ENCODE measurements at regions not wholly inside any gene's neighbourhood (a gene's known extent, or its start where the extent isn't known, plus 50 kb on each side); places are given as distances from the start of the nearest gene placed in this dataset.

GRCh38 chr5:1961952-1962595 is 79.3 kb upstream of the IRX4 start:
- no peak overlapping the region for H3K27ac Mint-ChIP-seq
- no peak for DNase-seq (ENCODE audit: low spot score)
- Histone ChIP-seq H3F3A (ENCODE audit: low read depth) (no peaks in the 10 kb centered on the region), H3K79me2 (ENCODE audit: low read depth) (no peaks in the 10 kb centered on the region), H3K9ac (no peak overlapping the region), H3K4me1 (peaks cover 15% of the 10 kb centered on the region), H4K20me1 (ENCODE audit: low read depth) (no peaks in the 10 kb centered on the region), H3K9me3 (ENCODE audit: low read depth) (no peaks in the 10 kb centered on the region), H2AFZ (replicated peaks) (no peak overlapping the region), H3K27me3 (no peaks in the 10 kb centered on the region), H3K4me2 (no peak overlapping the region), H3K36me3 (no peaks in the 10 kb centered on the region), H3K4me3 (no peak overlapping the region), H3K27ac (no peak overlapping the region)
- no peaks in the 10 kb centered on the region for H3K9me3 Mint-ChIP-seq
- no peak overlapping the region for H3K4me3 Mint-ChIP-seq
- TF ChIP-seq CTCF (IDR thresholded peaks at IDR 0.05), result no peak
- TF ChIP-seq EZH2 (IDR thresholded peaks at IDR 0.05), result no peak
- no peak for TF ChIP-seq EZH2phosphoT487 (IDR thresholded peaks at IDR 0.05)
- peaks cover 12% of the 10 kb centered on the region for H3K4me1 Mint-ChIP-seq
- no peaks in the 10 kb centered on the region for H3K36me3 Mint-ChIP-seq
- no peaks in the 10 kb centered on the region for H3K27me3 Mint-ChIP-seq (ENCODE audit: insufficient read depth, low read depth)

- Histone ChIP-seq H3K4me2 (no peak overlapping the region), H3K9ac (no peak overlapping the region), H3K27ac (no peak overlapping the region), H2AFZ (replicated peaks) (no peak overlapping the region), H3F3A (ENCODE audit: low read depth) (no peaks in the 10 kb centered on the region), H3K4me3 (no peak overlapping the region), H4K20me1 (ENCODE audit: low read depth) (no peaks in the 10 kb centered on the region), H3K27me3 (no peaks in the 10 kb centered on the region), H3K79me2 (ENCODE audit: low read depth) (no peaks in the 10 kb centered on the region), H3K36me3 (no peaks in the 10 kb centered on the region), H3K9me3 (ENCODE audit: low read depth) (no peaks in the 10 kb centered on the region), H3K4me1 (peaks cover 9% of the 10 kb centered on the region)
- TF ChIP-seq EZH2phosphoT487 (IDR thresholded peaks at IDR 0.05) (no peak), CTCF (IDR thresholded peaks at IDR 0.05) (no peak), EZH2 (IDR thresholded peaks at IDR 0.05) (no peak)
- H3K36me3 Mint-ChIP-seq, result no peaks in the 10 kb centered on the region
- no peak overlapping the region for H3K27ac Mint-ChIP-seq
- no peaks in the 10 kb centered on the region for H3K9me3 Mint-ChIP-seq
- no peak overlapping the region for H3K4me3 Mint-ChIP-seq
- H3K27me3 Mint-ChIP-seq (ENCODE audit: insufficient read depth, low read depth), result no peaks in the 10 kb centered on the region
- H3K4me1 Mint-ChIP-seq, result peaks cover 8% of the 10 kb centered on the region
- no peak for DNase-seq (ENCODE audit: low spot score)
These were observed 78.7 kb upstream of the IRX4 start for GRCh38 chr5:1961304-1961946.

DNA sequence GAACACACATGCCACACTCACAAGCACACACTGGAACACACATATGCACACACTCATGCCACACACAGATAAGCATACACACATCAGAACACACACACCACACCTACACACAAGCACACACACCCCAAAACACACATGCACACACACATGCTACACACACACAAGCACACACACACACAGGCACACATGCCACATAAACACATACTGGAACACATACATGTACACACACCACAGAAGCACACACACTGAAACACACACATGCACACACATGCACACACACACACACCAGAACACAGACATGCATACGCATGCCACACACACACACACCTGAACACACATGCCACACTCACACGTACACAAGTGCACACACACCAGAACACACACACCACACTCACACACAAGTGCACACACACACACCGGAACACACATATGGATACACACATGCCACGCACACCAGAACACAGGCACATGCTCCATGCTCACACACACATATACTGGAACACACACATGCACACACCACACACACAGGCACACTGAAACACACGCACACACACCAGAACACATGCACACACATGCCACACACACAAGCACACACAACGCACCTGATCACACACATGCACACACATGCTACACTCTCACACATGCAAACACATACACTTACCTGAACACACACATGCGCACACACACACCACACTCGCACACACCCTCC is 78.0 kb upstream of the IRX4 start:
- H3K9ac ChIP-seq, result no peak overlapping the region
- H3K4me3 ChIP-seq, result no peak overlapping the region
- no peaks in the 10 kb centered on the region for H3K27me3 Mint-ChIP-seq (ENCODE audit: insufficient read depth, low read depth)
- TF ChIP-seq EZH2 (IDR thresholded peaks at IDR 0.05), result no peak
- no peak for TF ChIP-seq EZH2phosphoT487 (IDR thresholded peaks at IDR 0.05)
- no peak for TF ChIP-seq CTCF (IDR thresholded peaks at IDR 0.05)
- H3K4me1 Mint-ChIP-seq, result peaks cover 3% of the 10 kb centered on the region
- H3K4me3 Mint-ChIP-seq, result no peak overlapping the region
- H3F3A ChIP-seq (ENCODE audit: low read depth), result no peaks in the 10 kb centered on the region
- no peak overlapping the region for H3K4me2 ChIP-seq
- no peaks in the 10 kb centered on the region for H3K36me3 Mint-ChIP-seq
- H2AFZ ChIP-seq (replicated peaks), result no peak overlapping the region
- H3K9me3 Mint-ChIP-seq, result no peaks in the 10 kb centered on the region
- H3K79me2 ChIP-seq (ENCODE audit: low read depth), result no peaks in the 10 kb centered on the region
- no peaks in the 10 kb centered on the region for H3K36me3 ChIP-seq
- no peak for DNase-seq (ENCODE audit: low spot score)
- no peak overlapping the region for H3K27ac ChIP-seq
- H4K20me1 ChIP-seq (ENCODE audit: low read depth), result no peaks in the 10 kb centered on the region
- H3K9me3 ChIP-seq (ENCODE audit: low read depth), result no peaks in the 10 kb centered on the region
- peaks cover 3% of the 10 kb centered on the region for H3K4me1 ChIP-seq
- H3K27me3 ChIP-seq, result no peaks in the 10 kb centered on the region
- H3K27ac Mint-ChIP-seq, result no peak overlapping the region

Measured in neural progenitor cell (in vitro differentiated cells).